ENCODE measurements at regions not wholly inside any gene's neighbourhood (a gene's known extent, or its start where the extent isn't known, plus 50 kb on each side); places are given as distances from the start of the nearest gene placed in this dataset.

GRCh38 chr14:51367600-51367931, 127.5 kb downstream of the TMX1 start:
- Histone ChIP-seq H4K20me1 (ENCODE audit: control insufficient read depth, insufficient read depth, low read depth, low read length) (no peaks in the 10 kb centered on the region), H3K27ac (ENCODE audit: low read depth, low read length) (no peak overlapping the region), H3K9me2 (replicated peaks; ENCODE audit: control insufficient read depth, low read length) (no peaks in the 10 kb centered on the region), H3K4me3 (ENCODE audit: low read length) (no peak overlapping the region), H3K9me3 (ENCODE audit: control insufficient read depth, insufficient read depth, low read length) (no peaks in the 10 kb centered on the region), H3K4me2 (ENCODE audit: low read length) (no peak overlapping the region), H3K36me3 (ENCODE audit: control insufficient read depth, low read length) (no peaks in the 10 kb centered on the region), H3K27me3 (ENCODE audit: control insufficient read depth, low read length) (peaks cover 2% of the 10 kb centered on the region; the same call in 1 of the 2 replicates), H3K4me1 (ENCODE audit: control insufficient read depth, low read length) (no peaks in the 10 kb centered on the region), H3K79me2 (ENCODE audit: control insufficient read depth, low read length) (no peaks in the 10 kb centered on the region), H3F3A (ENCODE audit: control insufficient read depth, insufficient read depth) (no peaks in the 10 kb centered on the region)
- TF ChIP-seq EZH2phosphoT487 (IDR thresholded peaks at IDR 0.05; ENCODE audit: borderline replicate concordance, low read length) (no peak), CTCF (IDR thresholded peaks at IDR 0.05; ENCODE audit: low read depth, low read length, poor library complexity, severe bottlenecking) (no peak)

- Histone ChIP-seq H3F3A (ENCODE audit: control insufficient read depth, insufficient read depth) (no peaks in the 10 kb centered on the region), H3K9me3 (ENCODE audit: control insufficient read depth, insufficient read depth, low read length) (no peaks in the 10 kb centered on the region), H3K9me2 (replicated peaks; ENCODE audit: control insufficient read depth, low read length) (no peaks in the 10 kb centered on the region), H4K20me1 (ENCODE audit: control insufficient read depth, insufficient read depth, low read depth, low read length) (no peaks in the 10 kb centered on the region), H3K27me3 (ENCODE audit: control insufficient read depth, low read length) (peaks cover 2% of the 10 kb centered on the region; the same call in 1 of the 2 replicates), H3K79me2 (ENCODE audit: control insufficient read depth, low read length) (no peaks in the 10 kb centered on the region), H3K4me1 (ENCODE audit: control insufficient read depth, low read length) (no peaks in the 10 kb centered on the region), H3K4me2 (ENCODE audit: low read length) (no peak overlapping the region), H3K36me3 (ENCODE audit: control insufficient read depth, low read length) (no peaks in the 10 kb centered on the region), H3K27ac (ENCODE audit: low read depth, low read length) (no peak overlapping the region), H3K4me3 (ENCODE audit: low read length) (no peak overlapping the region)
- TF ChIP-seq CTCF (IDR thresholded peaks at IDR 0.05; ENCODE audit: low read depth, low read length, poor library complexity, severe bottlenecking) (no peak), EZH2phosphoT487 (IDR thresholded peaks at IDR 0.05; ENCODE audit: borderline replicate concordance, low read length) (no peak)
Measured at GRCh38 chr14:51368721-51369163, 128.7 kb downstream of the TMX1 start.

GRCh38 chr14:51369814-51370213, 129.8 kb downstream of the TMX1 start:
- no peak for TF ChIP-seq EZH2phosphoT487 (IDR thresholded peaks at IDR 0.05; ENCODE audit: borderline replicate concordance, low read length)
- peak; percentile 58 for TF ChIP-seq CTCF (IDR thresholded peaks at IDR 0.05; ENCODE audit: low read depth, low read length, poor library complexity, severe bottlenecking)
- no peak overlapping the region for H3K4me2 ChIP-seq (ENCODE audit: low read length)

More at GRCh38 chr14:51369814-51370213, 129.8 kb downstream of the TMX1 start:
- Histone ChIP-seq H3F3A (ENCODE audit: control insufficient read depth, insufficient read depth) (no peaks in the 10 kb centered on the region), H3K27ac (ENCODE audit: low read depth, low read length) (no peak overlapping the region), H3K9me2 (replicated peaks; ENCODE audit: control insufficient read depth, low read length) (no peaks in the 10 kb centered on the region), H3K79me2 (ENCODE audit: control insufficient read depth, low read length) (no peaks in the 10 kb centered on the region), H3K27me3 (ENCODE audit: control insufficient read depth, low read length) (0 out of 2 replicates have a peak, but pooled peaks cover 1% of the 10 kb centered on the region), H3K4me3 (ENCODE audit: low read length) (no peak overlapping the region), H3K9me3 (ENCODE audit: control insufficient read depth, insufficient read depth, low read length) (no peaks in the 10 kb centered on the region), H3K4me1 (ENCODE audit: control insufficient read depth, low read length) (no peaks in the 10 kb centered on the region), H3K36me3 (ENCODE audit: control insufficient read depth, low read length) (no peaks in the 10 kb centered on the region), H4K20me1 (ENCODE audit: control insufficient read depth, insufficient read depth, low read depth, low read length) (no peaks in the 10 kb centered on the region)

Measured in DOHH2 (cell line).